Gastroesophageal sphincter (tissue), 3 donors: ENCODE measurements at regions not wholly inside any gene's neighbourhood (a gene's known extent, or its start where the extent isn't known, plus 50 kb on each side); places are given as distances from the start of the nearest gene placed in this dataset.

Source experiments
- CTCF ChIP-seq, 4 experiments: fragments of 200-600 bp in 2 of 4; fragments of 450-650 bp in 2 of 4; sonication (generic) in 1 of 4; IDR thresholded peaks; one replicate each; pipeline ENCODE4 v1.5.1; 2017 to 2019; ENCODE audit warnings: antibody characterized with exemption in 4 of 4, mild to moderate bottlenecking in 2 of 4, moderate library complexity in 2 of 4
- POLR2A ChIP-seq, 2 donors: fragments of 450-650 bp; IDR thresholded peaks; one replicate each; pipeline ENCODE4 v1.6.1; 2017; ENCODE audit warnings: antibody characterized with exemption in 2 of 2, mild to moderate bottlenecking in 2 of 2, moderate library complexity in 1 of 2

GRCh38 chr12:19642345-19642744, 203.1 kb downstream of the AEBP2 start:
- TF ChIP-seq CTCF (IDR thresholded peaks at IDR 0.05) (no peak), POLR2A (IDR thresholded peaks at IDR 0.05) (no peak)
